OCI-LY3 (cell line): ENCODE measurements at regions not wholly inside any gene's neighbourhood (a gene's known extent, or its start where the extent isn't known, plus 50 kb on each side); places are given as distances from the start of the nearest gene placed in this dataset.

Source experiments
- EZH2phosphoT487 ChIP-seq: fragments of 200-600 bp; shearing (Covaris generic); IDR thresholded peaks from 2 replicates; pipeline ENCODE4 v1.6.1; 2018; ENCODE audit warnings: antibody characterized with exemption, mixed run types, low read depth
- TF ChIP-seq, protein P1 (sequence below): fragments of 200-600, 300-600 bp; sonication (generic); IDR thresholded peaks from 2 replicates; pipeline ENCODE4 v1.5.1; 2014; ENCODE audit warnings: antibody characterized with exemption, low read length, low read depth

- TF ChIP-seq, protein P1, sequence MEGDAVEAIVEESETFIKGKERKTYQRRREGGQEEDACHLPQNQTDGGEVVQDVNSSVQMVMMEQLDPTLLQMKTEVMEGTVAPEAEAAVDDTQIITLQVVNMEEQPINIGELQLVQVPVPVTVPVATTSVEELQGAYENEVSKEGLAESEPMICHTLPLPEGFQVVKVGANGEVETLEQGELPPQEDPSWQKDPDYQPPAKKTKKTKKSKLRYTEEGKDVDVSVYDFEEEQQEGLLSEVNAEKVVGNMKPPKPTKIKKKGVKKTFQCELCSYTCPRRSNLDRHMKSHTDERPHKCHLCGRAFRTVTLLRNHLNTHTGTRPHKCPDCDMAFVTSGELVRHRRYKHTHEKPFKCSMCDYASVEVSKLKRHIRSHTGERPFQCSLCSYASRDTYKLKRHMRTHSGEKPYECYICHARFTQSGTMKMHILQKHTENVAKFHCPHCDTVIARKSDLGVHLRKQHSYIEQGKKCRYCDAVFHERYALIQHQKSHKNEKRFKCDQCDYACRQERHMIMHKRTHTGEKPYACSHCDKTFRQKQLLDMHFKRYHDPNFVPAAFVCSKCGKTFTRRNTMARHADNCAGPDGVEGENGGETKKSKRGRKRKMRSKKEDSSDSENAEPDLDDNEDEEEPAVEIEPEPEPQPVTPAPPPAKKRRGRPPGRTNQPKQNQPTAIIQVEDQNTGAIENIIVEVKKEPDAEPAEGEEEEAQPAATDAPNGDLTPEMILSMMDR, result no peak
- TF ChIP-seq EZH2phosphoT487, result no peak
Observed at GRCh38 chr5:56405116-56405908, 172.2 kb upstream of the ANKRD55 start.
